LNCaP clone FGC (cell line): ENCODE measurements at regions not wholly inside any gene's neighbourhood (a gene's known extent, or its start where the extent isn't known, plus 50 kb on each side); places are given as distances from the start of the nearest gene placed in this dataset.
A peak's percentile ranks its signal among the peaks of the same experiment; 100 is the strongest.

Experiments
- DNase-seq: peaks from one replicate; pipeline ENCODE4 v3.0.0-alpha.2; 2011; ENCODE audit warnings: low read depth
- H3K4me3 ChIP-seq: 2 replicates; pipeline ENCODE4 v1.5.1; 2011; ENCODE audit warnings: mild to moderate bottlenecking, low read depth, low read length, control low read depth
- CTCF ChIP-seq: IDR thresholded peaks from 2 replicates; pipeline ENCODE4 v1.5.1; 2012; ENCODE audit warnings: mild to moderate bottlenecking; ENCODE audit not compliant: control insufficient read depth, insufficient read depth; ENCODE audit errors: extremely low read depth

GRCh38 chr3:117118604-117119003 lies 409.0 kb downstream of the TUSC7 start:
- no peak for TF ChIP-seq CTCF
- no peak overlapping the region for H3K4me3 ChIP-seq
- DNase-seq = no peak

GRCh38 chr3:117120014-117120413 lies 410.4 kb downstream of the TUSC7 start:
- H3K4me3 ChIP-seq = no peak overlapping the region
- TF ChIP-seq CTCF = no peak
- no peak for DNase-seq

- DNase-seq = peak; percentile 72
- no peak for TF ChIP-seq CTCF
- no peak overlapping the region for H3K4me3 ChIP-seq
Measured at GRCh38 chr3:117122609-117123008, 413.0 kb downstream of the TUSC7 start.

- no peak for DNase-seq
- no peak for TF ChIP-seq CTCF
- no peak overlapping the region for H3K4me3 ChIP-seq
Measured at GRCh38 chr3:117126460-117126859, 416.9 kb downstream of the TUSC7 start.

- DNase-seq = no peak
- no peak overlapping the region for H3K4me3 ChIP-seq
- TF ChIP-seq CTCF = no peak
Measured at GRCh38 chr3:117126946-117127546, 417.5 kb downstream of the TUSC7 start.

GRCh38 chr3:117128133-117128532 lies 418.6 kb downstream of the TUSC7 start:
- no peak for TF ChIP-seq CTCF
- DNase-seq = no peak
- no peak overlapping the region for H3K4me3 ChIP-seq

- DNase-seq = no peak
- no peak for TF ChIP-seq CTCF
- H3K4me3 ChIP-seq = no peak overlapping the region
Measured at GRCh38 chr3:117128872-117129271, 419.3 kb downstream of the TUSC7 start.
